NCI-H510A treated with DMSO at 0.1 percent for 48 hours (cell line): ENCODE measurements at regions not wholly inside any gene's neighbourhood (a gene's known extent, or its start where the extent isn't known, plus 50 kb on each side); places are given as distances from the start of the nearest gene placed in this dataset.

Experiments used
- DNase-seq: peaks from one replicate; lab custom pipeline; 2025; lab: John Stamatoyannopoulos, UW

DNA sequence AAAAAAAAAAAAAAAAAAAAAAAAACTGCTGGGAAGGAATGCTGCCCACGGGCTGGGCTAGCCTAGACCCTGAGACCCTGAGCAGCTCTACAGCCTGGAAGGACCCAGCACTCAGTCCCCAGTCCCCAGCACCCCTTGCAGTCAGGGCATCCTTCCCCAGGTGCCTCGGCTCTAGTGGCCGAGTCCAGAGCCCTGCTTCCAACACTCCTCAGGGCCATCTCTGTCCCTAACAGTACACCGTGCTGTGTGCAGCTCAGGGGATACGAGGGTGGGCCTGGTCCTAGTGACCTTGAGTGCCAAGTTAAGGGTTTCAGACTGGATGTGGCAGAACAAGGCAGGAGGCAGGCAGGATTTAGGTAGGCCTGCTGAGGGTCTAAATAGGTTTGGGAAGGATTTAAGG lies 50.2 kb upstream of the LRP8 start:
- DNase-seq: no peak

DNA sequence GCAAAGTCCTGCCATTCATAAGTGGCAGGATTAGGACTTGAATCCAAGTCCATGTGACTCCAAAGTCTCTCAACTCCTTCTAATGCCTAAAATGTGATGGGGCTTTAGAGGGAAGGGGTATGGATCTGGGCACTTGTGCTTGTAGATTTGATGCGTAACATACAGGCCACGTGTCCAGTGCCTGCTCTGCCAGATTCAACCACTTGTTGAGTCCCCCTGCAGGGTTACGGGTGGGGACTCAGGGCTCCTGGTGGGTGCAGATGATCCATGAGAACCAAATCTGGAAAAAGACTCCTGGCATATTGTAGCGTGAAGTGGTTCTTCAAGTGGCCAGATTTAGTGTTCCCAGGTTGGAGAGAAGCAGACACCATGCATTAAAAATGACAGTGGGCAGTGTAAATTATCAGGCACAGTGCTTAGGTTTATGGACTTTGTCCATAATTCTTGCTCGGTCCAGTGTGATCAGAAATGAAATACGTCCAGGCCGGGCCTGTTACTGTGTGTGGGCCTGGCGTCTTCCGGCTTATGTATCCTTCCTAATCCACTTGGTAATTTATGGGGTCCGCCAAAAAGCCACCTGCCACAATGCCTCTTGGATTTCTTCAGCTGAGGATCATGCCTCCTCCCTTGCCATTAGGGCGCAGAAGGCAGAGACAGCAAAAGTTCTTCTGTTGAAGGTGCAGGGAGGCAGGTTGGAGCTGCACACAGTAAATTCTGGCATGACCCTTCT lies 51.2 kb upstream of the LRP8 start:
- DNase-seq: no peak

DNA sequence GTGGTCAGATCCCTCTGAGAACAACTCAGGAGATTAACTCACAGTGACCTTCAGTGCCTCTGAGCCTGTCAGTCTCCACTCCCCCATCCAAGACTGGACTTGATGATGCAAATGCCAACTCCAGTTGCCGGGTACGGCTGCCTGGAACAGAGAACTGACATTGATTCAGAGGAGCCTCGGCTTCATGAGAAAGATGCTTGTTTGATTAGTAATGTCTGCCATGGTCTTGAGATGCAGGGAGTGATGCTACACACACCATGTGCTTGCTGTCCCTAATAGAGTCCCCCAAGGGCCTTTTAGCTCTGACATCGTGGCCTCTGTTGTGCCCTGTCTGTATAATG lies 51.8 kb upstream of the LRP8 start:
- DNase-seq: no peak

DNA sequence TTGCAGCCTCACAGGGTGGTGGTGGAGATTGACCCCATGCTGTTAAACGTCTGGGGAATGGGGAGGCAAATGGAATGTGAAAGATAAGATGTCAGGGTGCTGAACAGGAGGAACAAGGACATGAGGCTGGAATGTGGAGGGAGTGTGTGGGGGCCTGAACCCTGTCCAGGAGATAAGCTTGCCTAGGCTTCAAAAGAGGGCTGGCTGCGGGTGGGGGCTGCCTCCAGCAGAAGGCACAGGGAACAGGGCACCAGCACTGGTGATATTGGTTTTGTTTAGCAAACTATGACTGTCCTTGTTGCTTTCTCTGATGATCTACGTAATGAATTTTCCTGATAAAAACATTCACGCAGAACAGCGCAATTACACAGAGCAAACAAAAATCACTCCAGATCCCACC lies 52.4 kb upstream of the LRP8 start:
- DNase-seq: no peak

DNA sequence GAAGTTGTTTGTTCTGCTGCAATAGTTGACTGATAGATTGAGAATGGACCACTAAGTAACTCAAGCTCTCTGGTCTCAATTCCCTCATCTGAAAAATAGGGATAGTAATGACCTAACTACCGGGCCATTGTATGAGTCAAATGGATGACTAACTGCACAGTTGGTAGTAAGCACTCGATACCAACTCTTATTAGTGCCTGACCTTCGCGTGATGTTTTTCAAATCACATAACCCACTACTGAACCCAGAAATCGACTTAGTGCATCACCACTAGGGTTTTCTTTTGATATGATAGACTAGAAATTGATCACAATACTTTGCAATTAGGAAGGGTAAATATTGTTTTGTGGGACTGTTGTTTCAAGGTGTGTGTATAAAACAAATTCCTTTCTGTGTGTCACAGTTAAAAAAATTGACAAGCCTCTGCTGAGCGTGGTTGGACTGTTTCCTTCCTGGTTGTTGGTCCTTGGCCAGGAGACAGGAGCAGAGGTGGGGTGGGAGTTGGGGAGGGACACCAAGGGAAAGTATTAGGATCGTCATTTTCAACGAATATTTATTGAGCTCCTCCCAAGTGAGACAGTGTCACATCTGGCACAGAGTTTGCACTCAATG lies 54.0 kb upstream of the LRP8 start:
- DNase-seq: no peak

DNA sequence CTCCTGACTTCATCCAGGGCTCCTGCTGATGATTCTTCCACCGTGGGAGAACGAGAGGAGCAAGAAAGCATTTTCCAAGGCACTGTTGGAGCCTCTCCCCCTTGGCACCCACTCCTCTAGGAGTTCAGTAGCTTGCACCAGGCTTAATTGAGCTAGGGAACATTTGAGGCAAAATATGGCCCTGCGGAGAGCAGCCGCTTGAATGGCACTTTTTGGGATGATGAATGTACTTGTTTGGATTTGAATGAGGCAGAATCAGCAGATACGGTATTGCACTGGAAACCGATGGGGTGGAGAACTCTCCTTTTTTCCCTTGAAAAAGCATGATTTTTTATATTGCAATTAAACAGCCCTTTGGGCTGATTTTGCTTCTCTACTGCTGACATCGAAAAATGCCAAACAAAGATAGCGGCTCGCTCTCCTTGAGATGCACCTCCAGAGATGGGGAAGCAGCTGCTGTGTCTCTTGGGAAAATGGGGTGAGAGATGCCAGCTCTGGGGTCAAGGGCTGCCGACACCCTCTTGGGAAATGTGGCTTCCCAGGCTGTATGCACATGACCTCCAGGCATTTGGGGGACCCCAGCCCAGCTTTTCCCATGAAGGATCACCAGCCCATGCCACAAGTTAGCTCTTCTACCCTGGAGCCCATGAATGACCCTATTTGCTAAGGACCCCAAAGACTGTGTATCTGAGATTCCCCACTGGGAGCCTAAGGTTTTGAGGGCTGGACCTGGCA lies 55.4 kb upstream of the LRP8 start:
- DNase-seq: no peak

DNA sequence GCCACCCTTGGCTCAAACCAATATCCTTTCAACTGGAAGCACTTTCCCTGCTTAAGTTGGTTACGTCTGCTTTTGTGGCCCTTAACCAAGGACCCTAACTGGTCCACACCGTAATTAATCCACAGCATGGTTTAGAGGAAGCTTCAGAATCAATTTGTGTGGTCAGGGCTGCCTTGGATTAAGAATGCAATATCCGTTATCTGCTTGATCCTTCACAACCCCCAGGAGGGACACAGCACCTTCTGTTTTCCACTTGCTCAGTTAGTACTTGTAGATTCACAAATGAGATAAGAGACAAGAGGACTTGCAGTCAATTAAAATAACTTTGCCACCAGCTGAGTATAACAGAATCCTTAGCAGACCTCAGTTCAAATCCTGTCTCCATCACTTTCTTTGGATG lies 56.9 kb upstream of the LRP8 start:
- DNase-seq: no peak

DNA sequence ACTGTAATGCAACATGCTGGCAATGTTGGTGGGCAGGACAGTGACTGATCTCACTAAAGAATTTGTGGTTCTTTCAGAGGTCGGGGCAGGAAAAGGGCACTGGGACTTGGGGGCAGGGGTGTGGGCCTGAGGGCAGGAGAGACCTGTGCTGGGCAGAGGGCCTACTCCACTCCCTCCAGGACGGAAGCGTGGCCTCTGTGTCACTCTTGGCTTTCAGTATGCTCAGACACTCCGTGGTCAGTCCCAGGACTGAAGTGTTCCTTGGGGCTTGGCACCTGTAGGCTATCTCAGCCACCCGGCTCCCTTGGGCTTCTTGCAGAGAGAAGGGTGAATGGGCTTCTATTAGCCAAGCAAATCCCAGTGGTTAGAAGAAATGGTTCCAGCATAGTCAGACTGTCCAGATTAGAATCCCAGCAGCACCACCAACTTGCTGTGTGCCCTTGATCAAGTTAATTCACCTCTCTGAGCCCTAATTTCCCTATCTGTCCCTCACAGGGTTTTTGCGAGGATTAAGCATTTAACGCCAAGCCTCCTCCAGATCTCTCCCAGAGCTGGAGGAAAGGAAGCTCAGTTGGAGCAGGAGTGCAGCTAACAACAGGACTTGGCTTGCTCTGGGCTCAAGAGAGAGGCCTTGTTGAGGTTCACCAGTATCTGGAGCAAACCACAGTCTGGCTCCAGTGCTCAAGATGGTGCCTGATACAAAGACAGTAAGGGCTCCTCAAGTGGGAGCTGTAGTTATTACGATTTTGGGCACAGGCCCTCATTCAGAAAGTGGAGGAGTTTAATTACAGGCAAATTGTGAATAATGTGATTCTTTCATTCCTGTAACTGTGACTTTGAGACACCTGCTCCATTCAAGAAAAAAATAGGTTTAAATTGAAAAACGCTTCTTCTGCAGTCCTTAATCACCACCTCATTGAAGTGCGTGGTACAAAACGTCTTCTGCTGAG lies 57.7 kb upstream of the LRP8 start:
- no peak for DNase-seq

DNA sequence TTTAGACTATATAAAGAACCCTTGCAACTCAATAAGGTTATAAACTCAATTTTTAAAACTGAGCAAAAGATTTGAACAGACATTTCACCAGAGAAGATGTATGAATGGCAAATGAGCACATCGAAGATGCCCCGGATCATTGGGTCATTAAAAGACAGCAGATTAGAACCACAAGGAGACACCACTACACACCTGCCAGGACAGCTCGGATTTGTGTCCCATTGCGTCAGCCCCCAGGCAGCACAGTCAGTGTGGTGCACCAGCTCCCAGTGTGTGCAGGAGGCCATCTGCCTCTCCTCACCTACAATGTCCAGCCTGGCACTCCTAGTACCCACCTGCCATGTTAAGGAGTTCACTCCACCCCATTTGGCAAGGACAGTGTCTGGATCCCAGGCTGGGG lies 61.1 kb upstream of the LRP8 start:
- DNase-seq: no peak

DNA sequence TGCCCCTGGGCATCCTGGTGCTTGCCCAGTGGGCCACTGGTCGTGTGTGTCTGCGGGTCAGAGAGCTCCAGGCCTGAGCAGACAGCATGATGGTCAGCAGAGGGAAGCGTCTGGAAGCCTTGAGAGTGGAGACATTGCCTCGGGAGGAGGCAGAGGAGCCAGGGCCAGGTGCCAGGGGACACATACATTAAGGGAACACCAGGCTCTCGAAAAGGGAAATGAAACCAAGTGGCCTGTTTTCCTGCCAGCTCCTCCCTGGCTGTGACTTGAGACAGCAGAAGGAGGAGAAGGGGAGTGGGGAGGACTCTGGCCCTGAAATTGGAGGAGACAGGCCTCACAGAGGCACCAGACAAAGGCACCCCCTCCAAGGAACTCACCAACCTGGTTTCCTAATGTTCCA lies 62.4 kb upstream of the LRP8 start:
- DNase-seq: no peak

DNA sequence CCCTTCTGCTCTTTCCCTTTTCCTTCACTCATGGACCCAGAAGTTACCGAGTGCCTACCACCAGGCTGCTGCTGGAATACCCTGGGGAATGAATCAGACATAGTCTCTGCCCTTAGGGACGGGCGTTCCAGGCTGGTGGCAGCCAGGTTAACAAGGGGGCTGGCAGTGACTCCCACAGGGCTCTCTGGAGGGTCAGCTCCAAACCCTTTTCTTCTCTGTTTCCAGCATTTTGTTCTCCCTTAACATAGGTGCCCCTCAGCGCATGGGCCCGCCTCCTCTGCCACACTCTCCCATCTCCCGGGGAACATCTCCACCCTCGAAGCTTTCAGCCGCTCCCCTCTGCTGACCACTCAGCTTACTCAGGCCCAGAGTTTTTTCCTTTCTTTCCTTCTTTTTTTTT lies 62.9 kb upstream of the LRP8 start:
- no peak for DNase-seq

DNA sequence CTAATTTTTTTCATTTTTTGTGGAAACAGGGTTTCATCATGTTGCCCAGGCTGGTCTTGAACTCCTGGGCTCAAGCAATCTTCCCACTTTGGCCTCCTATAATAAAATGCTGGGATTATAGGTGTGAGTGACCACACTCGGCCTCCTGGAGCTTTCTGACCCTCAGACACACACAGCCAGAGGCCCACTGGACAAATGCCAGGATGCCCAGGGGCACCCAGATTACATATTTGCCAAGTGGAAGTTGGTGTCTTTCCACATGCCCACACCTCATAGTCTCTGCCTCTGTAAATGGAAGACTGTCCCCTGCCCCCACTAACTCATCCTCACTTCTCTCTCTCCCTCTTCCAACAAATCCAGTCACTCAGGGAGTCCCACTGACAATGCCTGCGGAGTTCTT lies 63.4 kb upstream of the LRP8 start:
- no peak for DNase-seq

DNA sequence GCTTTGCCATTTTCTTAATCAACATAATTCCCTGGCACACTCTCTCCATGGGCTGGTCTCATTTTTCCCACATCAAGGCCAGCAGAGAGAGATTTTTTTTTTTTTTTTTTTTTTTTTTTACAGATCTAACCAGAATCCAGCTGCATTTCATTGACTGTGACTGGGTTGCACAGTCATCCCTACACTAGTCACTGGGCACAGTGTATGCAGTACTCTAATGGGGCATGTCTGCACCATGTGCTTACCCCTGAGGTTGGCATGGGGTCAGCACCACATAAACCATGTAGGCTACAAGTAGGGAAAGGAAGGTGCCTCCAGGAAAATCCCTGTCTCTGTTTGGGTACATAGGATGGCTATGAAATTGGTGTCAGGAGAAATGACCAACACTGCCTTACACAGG lies 64.1 kb upstream of the LRP8 start:
- DNase-seq: no peak

DNA sequence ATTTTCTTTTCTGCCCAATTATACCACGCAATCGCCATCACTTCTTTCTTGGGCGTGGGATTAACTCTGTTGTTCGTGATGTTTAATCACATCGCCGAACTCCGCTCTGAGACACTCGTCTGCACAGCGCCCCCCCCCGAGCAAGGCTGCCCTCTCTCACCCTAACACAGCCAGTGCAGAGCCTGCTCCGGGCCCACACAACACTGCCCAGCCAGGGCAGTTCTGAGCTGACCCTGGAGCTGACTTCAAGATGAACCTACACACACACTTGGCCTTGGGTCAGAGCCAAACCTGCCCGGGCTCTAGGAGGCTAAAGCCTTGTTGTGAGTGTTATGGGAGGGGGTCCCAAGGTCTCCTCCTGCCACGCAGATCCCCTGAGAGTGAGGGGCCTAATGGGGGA lies 64.6 kb upstream of the LRP8 start:
- no peak for DNase-seq

DNA sequence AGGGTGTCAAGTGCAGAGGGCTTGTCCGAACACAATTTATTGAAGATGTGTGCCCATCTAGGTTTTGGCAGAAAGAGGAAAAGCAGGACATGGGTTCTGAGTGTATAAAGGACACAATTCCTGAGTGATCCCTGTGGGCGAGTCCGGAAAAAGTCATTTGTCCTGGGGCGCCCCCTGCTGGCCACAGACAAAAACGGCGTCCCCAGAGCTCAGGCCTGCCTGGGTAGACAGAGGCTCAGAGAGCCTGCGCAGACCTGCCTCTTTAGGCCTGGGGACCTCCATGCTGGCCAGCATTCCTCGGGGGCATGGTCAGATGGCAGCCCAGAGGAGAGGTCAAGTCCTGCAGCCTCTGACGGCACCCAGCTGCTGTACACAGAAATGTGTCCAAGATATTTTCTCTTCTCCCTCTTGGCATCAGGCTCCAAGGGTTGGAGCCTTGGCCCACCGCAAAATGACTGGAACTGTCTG lies 65.5 kb upstream of the LRP8 start:
- peak; percentile 75 for DNase-seq

DNA sequence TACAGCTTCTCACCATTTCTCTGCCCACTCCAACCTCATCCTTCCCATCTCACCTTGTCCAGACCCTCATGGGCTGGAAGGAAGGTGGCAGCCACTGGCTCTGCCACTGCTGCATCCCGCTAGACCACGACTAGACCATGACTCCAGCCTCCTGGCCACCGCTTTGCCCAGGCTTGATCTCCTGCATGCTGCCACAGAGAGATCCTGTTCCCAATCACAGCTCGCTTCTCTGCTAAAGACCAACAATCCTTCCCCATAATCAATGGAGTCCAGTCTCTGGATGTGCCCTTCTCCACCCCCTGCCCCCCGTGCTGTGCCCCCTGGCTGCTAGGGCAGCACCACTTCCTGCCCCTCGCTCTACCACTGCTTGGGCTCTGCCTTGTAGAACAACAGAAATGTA lies 64.9 kb upstream of the DMRTB1 start:
- no peak for DNase-seq

DNA sequence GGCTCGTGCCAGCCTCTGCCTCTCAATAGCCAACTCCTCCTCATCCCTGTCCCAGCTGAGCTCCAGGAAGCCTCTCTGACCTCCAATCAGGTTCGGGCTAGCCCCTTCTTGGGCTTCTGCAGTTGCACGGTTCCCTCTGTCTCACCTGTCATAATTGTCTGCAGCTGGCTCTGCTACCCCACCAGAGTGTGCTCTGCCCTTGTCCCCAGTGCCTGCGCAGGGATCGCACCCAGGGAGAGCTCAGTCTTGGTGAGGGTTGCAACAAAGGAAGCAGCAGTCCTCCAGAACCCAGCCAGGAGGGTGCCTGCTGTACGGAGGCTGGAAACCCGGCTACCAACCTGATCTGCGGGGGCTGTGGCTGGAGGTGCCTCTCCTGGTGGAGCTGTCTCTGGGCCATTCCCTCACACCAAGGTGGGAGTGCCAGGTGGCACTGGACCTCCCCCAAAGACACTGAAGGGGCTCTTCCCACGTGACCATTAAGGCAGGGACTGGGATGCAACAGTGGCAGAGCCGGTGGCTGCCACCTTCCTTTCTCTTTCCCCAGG lies 63.5 kb upstream of the DMRTB1 start:
- DNase-seq: peak; percentile 5

DNA sequence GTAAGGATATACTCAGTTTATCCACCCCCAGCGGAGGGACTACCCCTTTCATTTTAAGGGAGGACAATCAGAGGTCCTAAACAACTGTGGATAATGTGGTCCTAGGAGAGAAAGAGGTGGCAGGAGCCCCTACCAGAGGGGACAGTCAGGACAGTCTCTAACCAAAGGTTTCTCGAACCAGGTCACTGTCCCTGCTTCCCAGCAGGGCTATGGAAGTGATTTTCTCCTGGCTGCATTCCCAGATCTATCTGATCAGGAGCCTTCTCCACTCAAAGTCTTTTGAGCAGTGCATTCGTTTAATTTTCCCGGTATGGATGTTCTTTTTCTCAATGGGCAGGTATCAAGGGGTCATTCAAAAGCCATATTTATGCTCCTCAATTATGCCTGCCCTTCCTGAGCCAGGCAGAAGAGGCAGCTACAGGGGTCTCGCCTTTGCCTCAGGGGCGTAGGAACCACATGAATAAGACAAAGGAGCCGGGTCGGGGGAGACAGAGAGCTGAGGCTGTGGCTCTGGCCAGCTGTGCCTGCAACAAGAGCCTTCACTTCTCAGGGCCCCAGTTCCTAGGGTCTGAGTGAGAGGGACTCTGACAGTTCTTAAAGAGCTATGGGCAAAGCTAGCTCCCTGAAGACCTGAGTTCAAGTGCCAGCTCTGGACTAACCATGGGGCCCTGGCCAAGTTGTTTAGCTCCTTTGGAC lies 62.5 kb upstream of the DMRTB1 start:
- no peak for DNase-seq

DNA sequence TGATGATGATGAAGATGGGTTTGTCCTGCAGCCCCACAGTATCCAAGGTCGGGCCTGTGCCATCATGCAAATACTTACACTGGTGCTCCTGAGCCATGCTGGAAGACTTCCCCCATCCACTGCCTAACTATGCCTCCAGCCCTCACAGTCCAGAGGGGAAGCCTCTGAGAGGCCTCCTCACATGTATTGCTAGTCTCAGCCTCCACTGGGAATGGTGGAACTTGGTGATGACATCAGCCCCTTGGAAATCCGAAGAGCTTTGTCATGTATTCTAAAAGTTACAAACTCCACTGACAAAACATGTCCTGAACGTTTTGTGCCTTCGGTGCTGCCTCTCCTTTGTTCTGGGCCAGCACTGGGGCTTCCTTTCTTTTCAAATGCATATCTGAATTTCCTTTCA lies 61.1 kb upstream of the DMRTB1 start:
- DNase-seq: no peak

DNA sequence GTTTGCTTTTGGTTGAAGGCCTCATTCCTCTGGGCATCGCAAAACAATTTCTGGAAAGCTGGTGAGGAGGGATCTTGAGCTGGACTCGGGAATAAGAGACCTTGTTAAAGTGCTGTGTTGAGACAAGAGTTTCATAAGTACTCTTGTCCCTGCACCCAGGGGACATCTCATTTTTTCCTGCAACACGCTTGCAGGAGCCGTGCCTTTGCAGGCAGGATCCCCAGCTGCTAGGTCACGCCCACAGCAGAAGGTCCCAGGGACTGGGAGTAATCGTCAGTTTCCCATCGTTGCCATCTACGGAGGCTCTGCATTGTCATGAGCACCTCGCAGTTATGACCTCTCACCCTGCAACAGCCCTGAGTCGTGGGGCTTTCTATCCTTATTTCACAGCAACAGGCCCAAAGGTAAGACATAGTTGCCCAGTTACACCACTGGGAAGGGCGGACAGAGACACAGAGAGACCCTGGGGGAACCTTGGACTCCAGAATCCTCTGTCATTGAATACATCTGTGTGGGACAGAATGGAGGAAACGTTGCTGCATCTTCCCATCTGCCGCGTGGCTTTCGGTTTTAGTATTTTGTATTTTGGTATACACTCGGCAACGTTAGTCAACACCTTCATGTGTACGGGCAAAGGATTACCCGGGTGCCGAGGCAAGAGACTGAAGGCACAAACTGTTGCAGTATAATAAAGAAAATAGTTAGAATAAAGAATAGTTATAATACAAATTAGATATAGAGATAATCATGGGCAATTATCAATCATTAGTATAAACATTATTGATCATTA lies 60.4 kb upstream of the DMRTB1 start:
- DNase-seq: no peak
